ENCODE measurements at regions not wholly inside any gene's neighbourhood (a gene's known extent, or its start where the extent isn't known, plus 50 kb on each side); places are given as distances from the start of the nearest gene placed in this dataset.

DNA sequence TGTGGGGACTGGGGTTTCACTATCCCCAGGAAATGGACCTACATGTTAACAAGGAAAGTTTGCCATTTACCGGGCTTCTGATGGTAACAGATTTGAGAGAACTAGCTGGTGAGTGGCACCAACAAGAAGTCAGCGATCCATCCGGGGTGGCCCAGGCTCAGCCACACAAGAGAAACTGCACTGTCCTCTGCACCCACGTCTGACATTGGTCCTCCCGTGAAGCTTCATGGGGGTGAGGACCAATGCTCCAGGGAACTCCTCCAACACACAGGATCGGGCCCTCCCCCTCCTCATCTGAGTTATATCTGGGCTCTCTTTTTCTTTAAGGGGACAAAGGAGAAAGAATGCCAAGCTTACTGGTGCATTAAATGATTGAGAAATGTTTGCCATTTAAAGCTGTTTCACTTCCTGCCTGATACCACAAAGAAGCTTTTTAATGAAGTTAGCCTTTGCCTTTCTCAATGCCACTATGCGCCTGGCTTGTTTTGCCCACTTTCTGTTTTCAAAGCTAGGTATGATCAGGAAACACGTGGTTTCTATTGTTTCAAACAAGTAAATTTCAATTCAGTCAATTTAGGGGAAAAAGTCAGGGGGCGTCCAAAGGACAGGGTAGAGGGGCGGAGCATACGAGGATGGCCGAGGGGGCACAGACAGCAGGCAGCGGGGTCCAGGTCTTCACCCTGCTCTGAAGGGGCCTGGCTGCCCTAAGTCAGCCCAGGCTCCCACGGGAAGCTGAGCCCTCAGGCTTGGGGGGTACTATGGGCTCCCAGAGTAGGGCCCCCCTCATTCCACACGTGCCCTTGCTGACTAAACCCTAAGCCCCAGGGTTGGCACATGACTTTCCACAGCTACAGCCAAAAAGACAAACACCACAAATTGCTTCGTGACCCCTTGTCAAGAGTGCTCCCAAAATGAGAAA is 204.0 kb upstream of the ID2 start:
- H3K27ac ChIP-seq = no peak overlapping the region
- no peak overlapping the region for H3K4me3 ChIP-seq
- H3K36me3 ChIP-seq = no peaks in the 10 kb centered on the region
- H3K9me3 ChIP-seq (ENCODE audit: low read depth) = no peaks in the 10 kb centered on the region
- peaks cover 37% of the 10 kb centered on the region for H3K4me1 ChIP-seq (ENCODE audit: low read depth)
- no peak for DNase-seq (ENCODE audit: low read depth in 1 of 2, low spot score in 1 of 2)
- TF ChIP-seq, protein P1, sequence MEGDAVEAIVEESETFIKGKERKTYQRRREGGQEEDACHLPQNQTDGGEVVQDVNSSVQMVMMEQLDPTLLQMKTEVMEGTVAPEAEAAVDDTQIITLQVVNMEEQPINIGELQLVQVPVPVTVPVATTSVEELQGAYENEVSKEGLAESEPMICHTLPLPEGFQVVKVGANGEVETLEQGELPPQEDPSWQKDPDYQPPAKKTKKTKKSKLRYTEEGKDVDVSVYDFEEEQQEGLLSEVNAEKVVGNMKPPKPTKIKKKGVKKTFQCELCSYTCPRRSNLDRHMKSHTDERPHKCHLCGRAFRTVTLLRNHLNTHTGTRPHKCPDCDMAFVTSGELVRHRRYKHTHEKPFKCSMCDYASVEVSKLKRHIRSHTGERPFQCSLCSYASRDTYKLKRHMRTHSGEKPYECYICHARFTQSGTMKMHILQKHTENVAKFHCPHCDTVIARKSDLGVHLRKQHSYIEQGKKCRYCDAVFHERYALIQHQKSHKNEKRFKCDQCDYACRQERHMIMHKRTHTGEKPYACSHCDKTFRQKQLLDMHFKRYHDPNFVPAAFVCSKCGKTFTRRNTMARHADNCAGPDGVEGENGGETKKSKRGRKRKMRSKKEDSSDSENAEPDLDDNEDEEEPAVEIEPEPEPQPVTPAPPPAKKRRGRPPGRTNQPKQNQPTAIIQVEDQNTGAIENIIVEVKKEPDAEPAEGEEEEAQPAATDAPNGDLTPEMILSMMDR (IDR thresholded peaks at IDR 0.05; ENCODE audit: low read depth, low read length) = no peak
- H3K27me3 ChIP-seq = no peaks in the 10 kb centered on the region

DNA sequence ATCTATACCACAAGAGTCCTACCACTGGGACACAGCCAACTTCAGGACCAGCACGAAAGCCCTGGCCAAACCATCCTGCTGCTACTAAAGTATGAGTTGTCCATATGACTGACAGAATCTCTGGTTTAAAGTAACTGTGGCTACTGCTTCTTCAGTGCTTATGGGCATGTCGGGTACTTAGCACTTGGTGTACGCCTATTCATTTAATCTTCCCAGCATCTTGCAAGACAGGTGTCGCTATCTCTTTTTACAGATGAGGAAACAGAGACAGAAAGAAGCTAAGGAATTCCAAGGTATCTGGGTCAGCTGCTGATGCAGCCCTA is 203.4 kb upstream of the ID2 start:
- no peak for DNase-seq (ENCODE audit: low read depth in 1 of 2, low spot score in 1 of 2)
- Histone ChIP-seq H3K36me3 (no peaks in the 10 kb centered on the region), H3K27me3 (no peaks in the 10 kb centered on the region), H3K27ac (peak overlapping the region; percentile 85), H3K4me1 (ENCODE audit: low read depth) (peaks cover 37% of the 10 kb centered on the region), H3K4me3 (no peak overlapping the region), H3K9me3 (ENCODE audit: low read depth) (no peaks in the 10 kb centered on the region)
- TF ChIP-seq, protein P1 (IDR thresholded peaks at IDR 0.05; ENCODE audit: low read depth, low read length) = no peak

DNA sequence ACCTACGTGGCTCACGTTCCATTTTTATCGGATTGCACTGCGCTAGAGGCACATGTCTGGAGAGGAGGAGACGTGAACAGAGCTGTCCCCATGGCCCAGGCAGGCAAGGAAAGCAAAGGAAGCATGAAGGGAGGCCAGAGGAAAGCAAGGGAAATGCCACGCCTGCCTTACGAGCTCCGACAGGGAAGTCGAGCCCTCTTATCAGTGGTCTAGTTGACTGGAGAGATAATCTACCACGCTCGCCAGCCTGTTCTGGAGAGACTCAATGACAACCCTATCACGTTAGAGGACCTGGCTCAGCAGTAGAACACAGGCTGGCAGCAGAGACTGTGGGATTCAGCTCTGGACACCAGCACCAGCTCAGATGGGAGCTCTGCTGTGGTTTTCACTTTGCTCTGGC is 202.6 kb upstream of the ID2 start:
- Histone ChIP-seq H3K4me1 (ENCODE audit: low read depth) (peaks cover 37% of the 10 kb centered on the region), H3K4me3 (no peak overlapping the region), H3K27ac (peak overlapping the region; percentile 85), H3K27me3 (no peaks in the 10 kb centered on the region), H3K36me3 (no peaks in the 10 kb centered on the region), H3K9me3 (ENCODE audit: low read depth) (no peaks in the 10 kb centered on the region)
- TF ChIP-seq, protein P1 (IDR thresholded peaks at IDR 0.05; ENCODE audit: low read depth, low read length) = no peak
- peak; percentile 21 to 94 for DNase-seq (ENCODE audit: low read depth in 1 of 2, low spot score in 1 of 2)

DNA sequence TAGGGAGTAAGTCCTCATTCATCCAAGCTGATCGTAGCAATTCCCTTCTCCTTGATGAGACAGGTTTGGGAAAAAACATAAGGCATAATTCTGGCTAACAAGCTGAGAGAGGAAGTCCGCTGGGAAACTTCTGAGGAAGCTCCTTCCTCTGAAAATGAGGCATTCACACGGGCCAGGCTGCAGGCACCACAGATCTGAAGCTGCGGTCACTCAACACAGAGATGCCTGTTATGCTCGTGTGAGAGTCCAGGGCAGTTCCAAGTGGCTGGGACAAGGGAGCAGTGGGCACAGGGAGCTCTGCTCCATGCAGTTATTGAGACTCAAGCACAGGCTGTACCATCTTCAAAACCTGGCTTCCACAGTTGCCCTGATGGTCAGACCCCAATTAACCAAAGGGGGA is 200.9 kb upstream of the ID2 start:
- Histone ChIP-seq H3K9me3 (ENCODE audit: low read depth) (no peaks in the 10 kb centered on the region), H3K27ac (no peak overlapping the region), H3K4me1 (ENCODE audit: low read depth) (peaks cover 31% of the 10 kb centered on the region), H3K36me3 (no peaks in the 10 kb centered on the region), H3K27me3 (no peaks in the 10 kb centered on the region), H3K4me3 (no peak overlapping the region)
- TF ChIP-seq, protein P1 (IDR thresholded peaks at IDR 0.05; ENCODE audit: low read depth, low read length) = no peak
- no peak for DNase-seq (ENCODE audit: low read depth in 1 of 2, low spot score in 1 of 2)

DNA sequence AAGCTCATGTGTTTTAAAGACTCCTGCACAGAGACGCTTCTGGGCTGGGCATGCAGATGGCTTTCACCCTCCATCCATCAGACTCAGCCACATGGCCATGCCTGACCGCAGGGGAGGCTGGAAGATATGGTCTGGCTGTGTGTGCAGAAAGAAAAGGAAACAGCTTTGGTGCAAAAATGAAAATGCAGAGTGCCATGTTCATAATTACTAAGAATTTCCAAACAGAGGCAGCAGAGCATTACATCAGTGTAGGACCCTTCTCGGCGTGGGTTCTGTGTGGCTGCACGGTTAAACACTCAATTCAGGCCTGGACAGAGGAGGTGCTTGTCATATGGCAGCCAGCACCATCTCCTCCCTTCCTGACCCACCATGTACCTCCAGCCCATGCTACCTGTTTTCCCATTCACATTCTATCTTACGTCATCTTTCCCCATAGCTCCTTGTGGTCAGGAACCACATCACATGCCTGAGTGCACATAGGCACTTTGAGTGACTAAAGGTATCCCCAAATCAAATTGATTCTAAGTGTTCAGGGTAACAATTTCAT is 200.3 kb upstream of the ID2 start:
- Histone ChIP-seq H3K4me1 (ENCODE audit: low read depth) (peaks cover 27% of the 10 kb centered on the region), H3K27ac (no peak overlapping the region), H3K4me3 (no peak overlapping the region), H3K36me3 (no peaks in the 10 kb centered on the region), H3K27me3 (no peaks in the 10 kb centered on the region), H3K9me3 (ENCODE audit: low read depth) (no peaks in the 10 kb centered on the region)
- TF ChIP-seq, protein P1 (IDR thresholded peaks at IDR 0.05; ENCODE audit: low read depth, low read length) = no peak
- DNase-seq (ENCODE audit: low read depth in 1 of 2, low spot score in 1 of 2) = no peak
